ENCODE measurements at regions not wholly inside any gene's neighbourhood (a gene's known extent, or its start where the extent isn't known, plus 50 kb on each side); places are given as distances from the start of the nearest gene placed in this dataset.

- H3K27me3 ChIP-seq (replicated peaks in 1 of 2; ENCODE audit: control insufficient read depth in 2 of 2, insufficient read depth in 2 of 2, low read length in 1 of 2), result no peaks in the 10 kb centered on the region
- no peaks in the 10 kb centered on the region for H3K36me3 ChIP-seq (ENCODE audit: control insufficient read depth in 2 of 2, insufficient read depth in 2 of 2, low read length in 1 of 2)
- ChIA-PET CTCF (no interaction called here), SMC1A (ENCODE audit: uncharacterized antibody, unreplicated experiment) (no interaction called here), POLR2A (no interaction called here), RAD21 (ENCODE audit: unreplicated experiment) (no interaction called here)
- ATAC-seq (no peak), DNase-seq (ENCODE audit: low read depth, low spot score) (no peak), FAIRE-seq (no peak)
- H3K9ac ChIP-seq (ENCODE audit: control insufficient read depth, insufficient read depth, low read length), result no peak overlapping the region
- 0% methylated on average over 2 of the region's 2 CpGs for WGBS (ENCODE audit: insufficient coverage, insufficient replicate concordance, low lambda C conversion rate, missing lambda C conversion rate)
- H3K4me2 ChIP-seq (ENCODE audit: control insufficient read depth, insufficient read depth), result no peak overlapping the region
- BruUV-seq (replicated peaks), result no TSS peak
- no peaks in the 10 kb centered on the region for H3K79me2 ChIP-seq (ENCODE audit: control insufficient read depth, insufficient read depth, low read length)
- no peak overlapping the region for H2AFZ ChIP-seq (ENCODE audit: control insufficient read depth, low read depth, low read length)
- TF ChIP-seq SRF (IDR thresholded peaks at IDR 0.05; ENCODE audit: low read depth in 2 of 2, low read length in 2 of 2) (no peak), FOXK2 (IDR thresholded peaks at IDR 0.05) (no peak), SMAD5 (IDR thresholded peaks at IDR 0.05; ENCODE audit: low read depth) (no peak), ZBED1 (IDR thresholded peaks at IDR 0.05; ENCODE audit: borderline replicate concordance) (no peak), ESRRA (IDR thresholded peaks at IDR 0.05; ENCODE audit: low read length) (no peak), FOS (IDR thresholded peaks at IDR 0.05; ENCODE audit: borderline replicate concordance, extremely low read depth, insufficient read length) (no peak), KAT2A (conservative IDR thresholded peaks at IDR 0.05; ENCODE audit: control insufficient read depth, low read depth, low read length) (no peak), IKZF1 (conservative IDR thresholded peaks at IDR 0.05) (no peak), NKRF (conservative IDR thresholded peaks at IDR 0.05) (no peak), KDM1A (IDR thresholded peaks at IDR 0.05; ENCODE audit: borderline replicate concordance) (no peak)
- H3K4me3 ChIP-seq, result no peak overlapping the region
- H4K20me1 ChIP-seq (ENCODE audit: control insufficient read depth, insufficient read depth), result no peaks in the 10 kb centered on the region
- no peak overlapping the region for H3K27ac ChIP-seq (ENCODE audit: control insufficient read depth, insufficient read depth)
- in situ Hi-C loops (cut with MboI), result no loop called here
- no peaks in the 10 kb centered on the region for H3K9me3 ChIP-seq (replicated peaks; ENCODE audit: control insufficient read depth, insufficient read depth, low read length)
- intact Hi-C loops (cut with micrococcal nuclease; ENCODE audit: unreplicated experiment), result no loop called here
- H3K4me1 ChIP-seq (ENCODE audit: control insufficient read depth, insufficient read depth, low read length), result no peaks in the 10 kb centered on the region
These were observed 369.6 kb downstream of the FBXO15 start for GRCh38 chr18:73778032-73778359.
